ENCODE measurements at regions not wholly inside any gene's neighbourhood (a gene's known extent, or its start where the extent isn't known, plus 50 kb on each side); places are given as distances from the start of the nearest gene placed in this dataset.

- Histone ChIP-seq H3K27ac (no peak overlapping the region), H3K27me3 (ENCODE audit: insufficient read depth, low read depth) (no peaks in the 10 kb centered on the region), H3K36me3 (ENCODE audit: insufficient read depth) (no peaks in the 10 kb centered on the region), H3K9ac (no peak overlapping the region), H3K79me2 (ENCODE audit: insufficient read depth, low read depth) (no peaks in the 10 kb centered on the region), H3K4me2 (no peak overlapping the region), H4K20me1 (ENCODE audit: insufficient read depth) (no peaks in the 10 kb centered on the region), H2AFZ (ENCODE audit: low read depth) (no peak overlapping the region), H3K4me3 (IDR thresholded peaks at IDR 0.05; ENCODE audit: insufficient read depth, low read depth, low read length) (no peak overlapping the region), H3K4me1 (ENCODE audit: low read depth, poor library complexity, severe bottlenecking) (no peaks in the 10 kb centered on the region)
- TF ChIP-seq, protein P1, sequence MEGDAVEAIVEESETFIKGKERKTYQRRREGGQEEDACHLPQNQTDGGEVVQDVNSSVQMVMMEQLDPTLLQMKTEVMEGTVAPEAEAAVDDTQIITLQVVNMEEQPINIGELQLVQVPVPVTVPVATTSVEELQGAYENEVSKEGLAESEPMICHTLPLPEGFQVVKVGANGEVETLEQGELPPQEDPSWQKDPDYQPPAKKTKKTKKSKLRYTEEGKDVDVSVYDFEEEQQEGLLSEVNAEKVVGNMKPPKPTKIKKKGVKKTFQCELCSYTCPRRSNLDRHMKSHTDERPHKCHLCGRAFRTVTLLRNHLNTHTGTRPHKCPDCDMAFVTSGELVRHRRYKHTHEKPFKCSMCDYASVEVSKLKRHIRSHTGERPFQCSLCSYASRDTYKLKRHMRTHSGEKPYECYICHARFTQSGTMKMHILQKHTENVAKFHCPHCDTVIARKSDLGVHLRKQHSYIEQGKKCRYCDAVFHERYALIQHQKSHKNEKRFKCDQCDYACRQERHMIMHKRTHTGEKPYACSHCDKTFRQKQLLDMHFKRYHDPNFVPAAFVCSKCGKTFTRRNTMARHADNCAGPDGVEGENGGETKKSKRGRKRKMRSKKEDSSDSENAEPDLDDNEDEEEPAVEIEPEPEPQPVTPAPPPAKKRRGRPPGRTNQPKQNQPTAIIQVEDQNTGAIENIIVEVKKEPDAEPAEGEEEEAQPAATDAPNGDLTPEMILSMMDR (conservative IDR thresholded peaks at IDR 0.05; ENCODE audit: low read depth, low read length) = no peak
Observed at GRCh38 chr21:26397545-26397944, 175.5 kb downstream of the CYYR1 start.

DNA sequence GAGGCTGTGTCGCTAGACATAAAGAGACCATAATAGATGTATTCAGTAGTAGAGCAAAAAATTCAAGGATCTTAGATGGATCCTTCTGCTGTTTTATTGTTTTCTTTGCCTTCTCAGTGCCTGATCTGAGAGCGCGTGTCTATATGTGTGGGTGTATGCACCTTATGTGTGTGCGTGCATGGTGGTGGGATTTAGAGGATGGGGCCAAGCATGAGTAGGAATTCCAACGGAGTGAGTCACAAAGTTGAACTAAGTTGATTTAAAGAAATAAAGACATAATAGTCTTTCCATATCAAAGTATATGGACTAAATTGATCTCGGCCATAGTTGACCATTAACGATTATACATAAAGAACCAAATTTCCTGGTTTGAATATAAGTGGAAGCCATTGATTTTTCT is 178.7 kb downstream of the CYYR1 start:
- TF ChIP-seq, protein P1 (conservative IDR thresholded peaks at IDR 0.05; ENCODE audit: low read depth, low read length) = no peak
- H3K4me2 ChIP-seq = no peak overlapping the region
- no peaks in the 10 kb centered on the region for H3K36me3 ChIP-seq (ENCODE audit: insufficient read depth)
- no peaks in the 10 kb centered on the region for H3K79me2 ChIP-seq (ENCODE audit: insufficient read depth, low read depth)
- H3K4me1 ChIP-seq (ENCODE audit: low read depth, poor library complexity, severe bottlenecking) = no peaks in the 10 kb centered on the region
- H3K27me3 ChIP-seq (ENCODE audit: insufficient read depth, low read depth) = no peaks in the 10 kb centered on the region
- no peak overlapping the region for H3K9ac ChIP-seq
- H3K4me3 ChIP-seq (IDR thresholded peaks at IDR 0.05; ENCODE audit: insufficient read depth, low read depth, low read length) = no peak overlapping the region
- no peak overlapping the region for H3K27ac ChIP-seq
- no peak overlapping the region for H2AFZ ChIP-seq (ENCODE audit: low read depth)
- no peaks in the 10 kb centered on the region for H4K20me1 ChIP-seq (ENCODE audit: insufficient read depth)

- Histone ChIP-seq H3K9ac (no peak overlapping the region), H2AFZ (ENCODE audit: low read depth) (no peak overlapping the region), H3K4me2 (no peak overlapping the region), H3K79me2 (ENCODE audit: insufficient read depth, low read depth) (no peaks in the 10 kb centered on the region), H3K27ac (no peak overlapping the region), H3K36me3 (ENCODE audit: insufficient read depth) (no peaks in the 10 kb centered on the region), H3K27me3 (ENCODE audit: insufficient read depth, low read depth) (no peaks in the 10 kb centered on the region), H4K20me1 (ENCODE audit: insufficient read depth) (no peaks in the 10 kb centered on the region), H3K4me3 (IDR thresholded peaks at IDR 0.05; ENCODE audit: insufficient read depth, low read depth, low read length) (no peak overlapping the region), H3K4me1 (ENCODE audit: low read depth, poor library complexity, severe bottlenecking) (no peaks in the 10 kb centered on the region)
- TF ChIP-seq, protein P1 (conservative IDR thresholded peaks at IDR 0.05; ENCODE audit: low read depth, low read length) = no peak
Observed at GRCh38 chr21:26391166-26391565, 181.9 kb downstream of the CYYR1 start.

GRCh38 chr21:26389971-26390641 is 183.0 kb downstream of the CYYR1 start:
- Histone ChIP-seq H3K4me2 (no peak overlapping the region), H3K27me3 (ENCODE audit: insufficient read depth, low read depth) (no peaks in the 10 kb centered on the region), H3K79me2 (ENCODE audit: insufficient read depth, low read depth) (no peaks in the 10 kb centered on the region), H3K9ac (no peak overlapping the region), H3K27ac (no peak overlapping the region), H4K20me1 (ENCODE audit: insufficient read depth) (no peaks in the 10 kb centered on the region), H2AFZ (ENCODE audit: low read depth) (no peak overlapping the region), H3K4me3 (IDR thresholded peaks at IDR 0.05; ENCODE audit: insufficient read depth, low read depth, low read length) (no peak overlapping the region), H3K36me3 (ENCODE audit: insufficient read depth) (no peaks in the 10 kb centered on the region), H3K4me1 (ENCODE audit: low read depth, poor library complexity, severe bottlenecking) (no peaks in the 10 kb centered on the region)
- TF ChIP-seq, protein P1 (conservative IDR thresholded peaks at IDR 0.05; ENCODE audit: low read depth, low read length) = no peak

Measured in KMS-11 (cell line).